Kidney tubule cell (primary cell): ENCODE measurements at regions not wholly inside any gene's neighbourhood (a gene's known extent, or its start where the extent isn't known, plus 50 kb on each side); places are given as distances from the start of the nearest gene placed in this dataset.
"Not testable (repeated sequence)": the region's sequence is repeated elsewhere in the genome, so short reads cannot be mapped to it uniquely, and the experiment has no call there.

Experiments
- DNase-seq: peaks from one replicate; pipeline ENCODE4 v3.0.0-alpha.2; 2018; ENCODE audit warnings: low spot score

GRCh38 chr6:6869094-6869493 lies 238.7 kb upstream of the RREB1 start:
- no peak for DNase-seq

GRCh38 chr6:6870921-6871320 lies 236.8 kb upstream of the RREB1 start:
- DNase-seq: no peak

- peak; percentile 27 for DNase-seq
Measured at GRCh38 chr6:6872459-6873344, 235.1 kb upstream of the RREB1 start.

- DNase-seq: no peak
Measured at GRCh38 chr6:6873778-6874177, 234.0 kb upstream of the RREB1 start.

GRCh38 chr6:6875818-6876470 lies 231.8 kb upstream of the RREB1 start:
- peak; percentile 80 for DNase-seq

- DNase-seq: not testable (repeated sequence)
Measured at GRCh38 chr6:6877792-6878191, 230.0 kb upstream of the RREB1 start.

GRCh38 chr6:6878887-6879585 lies 228.7 kb upstream of the RREB1 start:
- no peak for DNase-seq

- peak; percentile 46 for DNase-seq
Measured at GRCh38 chr6:6879586-6879974, 228.2 kb upstream of the RREB1 start.

- DNase-seq: no peak
Measured at GRCh38 chr6:6880745-6881437, 226.9 kb upstream of the RREB1 start.

GRCh38 chr6:6881438-6882225 lies 226.1 kb upstream of the RREB1 start:
- no peak for DNase-seq

- no peak for DNase-seq
Measured at GRCh38 chr6:6882592-6882991, 225.2 kb upstream of the RREB1 start.

- peak; percentile 58 for DNase-seq
Measured at GRCh38 chr6:6883011-6883410, 224.8 kb upstream of the RREB1 start.

- no peak for DNase-seq
Measured at GRCh38 chr6:6884193-6884627, 223.6 kb upstream of the RREB1 start.

- DNase-seq: no peak
Measured at GRCh38 chr6:6884916-6885315, 222.8 kb upstream of the RREB1 start.

GRCh38 chr6:6885521-6886170 lies 222.1 kb upstream of the RREB1 start:
- no peak for DNase-seq

- DNase-seq: no peak
Measured at GRCh38 chr6:6886171-6886885, 221.4 kb upstream of the RREB1 start.

- DNase-seq: no peak
Measured at GRCh38 chr6:6886886-6887285, 220.9 kb upstream of the RREB1 start.

GRCh38 chr6:6889601-6890000 lies 218.2 kb upstream of the RREB1 start:
- no peak for DNase-seq

- DNase-seq: no peak
Measured at GRCh38 chr6:6890400-6890858, 217.3 kb upstream of the RREB1 start.

- no peak for DNase-seq
Measured at GRCh38 chr6:6891125-6891721, 216.5 kb upstream of the RREB1 start.
